Suprapubic skin (tissue), 4 donors: ENCODE measurements at regions not wholly inside any gene's neighbourhood (a gene's known extent, or its start where the extent isn't known, plus 50 kb on each side); places are given as distances from the start of the nearest gene placed in this dataset.

ENCODE experiments used
- DNase-seq, 2 donors: peaks; one replicate each; pipeline ENCODE4 v3.0.0-alpha.2; 2019; ENCODE audit warnings: low spot score in 2 of 2
- H3K27ac ChIP-seq: fragments of 200-600 bp; sonication (generic); one replicate; pipeline ENCODE4 v1.5.1; 2019
- H3K27me3 ChIP-seq: fragments of 200-600 bp; sonication (generic); one replicate; pipeline ENCODE4 v1.5.1; 2019
- H3K36me3 ChIP-seq: fragments of 200-600 bp; sonication (generic); one replicate; pipeline ENCODE4 v1.5.1; 2019
- H3K4me1 ChIP-seq: fragments of 200-600 bp; sonication (generic); one replicate; pipeline ENCODE4 v1.5.1; 2019
- H3K4me3 ChIP-seq: fragments of 200-600 bp; sonication (generic); one replicate; pipeline ENCODE4 v1.5.1; 2019; ENCODE audit warnings: mild to moderate bottlenecking
- H3K9me3 ChIP-seq: fragments of 200-600 bp; sonication (generic); one replicate; pipeline ENCODE4 v1.5.1; 2019
- CTCF ChIP-seq, 2 donors: fragments of 200-600 bp in 1 of 2; fragments of 450-650 bp in 1 of 2; sonication (generic) in 1 of 2; IDR thresholded peaks; one replicate each; pipeline ENCODE4 v1.5.1; 2016 to 2019; ENCODE audit warnings: antibody characterized with exemption in 2 of 2, mild to moderate bottlenecking in 1 of 2, moderate library complexity in 1 of 2
- EP300 ChIP-seq: sonication (generic); formaldehyde crosslinking; IDR thresholded peaks from one replicate; pipeline ENCODE4 v1.6.1; 2017; ENCODE audit warnings: antibody characterized with exemption
- POLR2A ChIP-seq, 2 donors: fragments of 450-650 bp; IDR thresholded peaks; one replicate each; pipeline ENCODE4 v1.6.1; 2017; ENCODE audit warnings: antibody characterized with exemption in 2 of 2, mild to moderate bottlenecking in 2 of 2, moderate library complexity in 2 of 2
- POLR2AphosphoS5 ChIP-seq, 3 donors: sonication (generic); formaldehyde crosslinking; IDR thresholded peaks; one replicate each; pipeline ENCODE4 v1.6.1; 2017; ENCODE audit warnings: antibody characterized with exemption in 3 of 3
- WGBS: methylation state at CpG from one replicate; pipeline ENCODE4 v1.1.5; 2018; 5-methylcytosine and 5-hydroxymethylcytosine counted together

- TF ChIP-seq EP300 (no peak), POLR2A (IDR thresholded peaks at IDR 0.05) (no peak), POLR2AphosphoS5 (IDR thresholded peaks at IDR 0.05) (no peak), CTCF (IDR thresholded peaks at IDR 0.05) (no peak)
- Histone ChIP-seq H3K27me3 (no peaks in the 10 kb centered on the region), H3K4me1 (no peaks in the 10 kb centered on the region), H3K9me3 (no peaks in the 10 kb centered on the region), H3K27ac (no peak overlapping the region), H3K36me3 (no peaks in the 10 kb centered on the region), H3K4me3 (no peak overlapping the region)
- no peak for DNase-seq
Measured at GRCh38 chr14:26810631-26811030, 212.8 kb upstream of the NOVA1 start.

- Histone ChIP-seq H3K9me3 (no peaks in the 10 kb centered on the region), H3K27me3 (no peaks in the 10 kb centered on the region), H3K36me3 (no peaks in the 10 kb centered on the region), H3K27ac (no peak overlapping the region), H3K4me1 (no peaks in the 10 kb centered on the region), H3K4me3 (no peak overlapping the region)
- TF ChIP-seq POLR2A (IDR thresholded peaks at IDR 0.05) (no peak), POLR2AphosphoS5 (IDR thresholded peaks at IDR 0.05) (no peak)
- DNase-seq, result no peak
- WGBS, result 81% methylated on average over 3 of the region's 3 CpGs
Measured at GRCh38 chr14:26811756-26812305, 214.0 kb upstream of the NOVA1 start.

GRCh38 chr14:26820138-26820537 is 222.3 kb upstream of the NOVA1 start:
- H3K27ac ChIP-seq, result no peak overlapping the region
- TF ChIP-seq POLR2AphosphoS5 (IDR thresholded peaks at IDR 0.05) (no peak), CTCF (IDR thresholded peaks at IDR 0.05) (no peak), EP300 (no peak), POLR2A (IDR thresholded peaks at IDR 0.05) (no peak)
- DNase-seq, result no peak
- H3K4me1 ChIP-seq, result no peaks in the 10 kb centered on the region
- 88% methylated on average over 1 of the region's 1 CpG for WGBS
- no peaks in the 10 kb centered on the region for H3K36me3 ChIP-seq
- H3K4me3 ChIP-seq, result no peak overlapping the region
- H3K27me3 ChIP-seq, result no peaks in the 10 kb centered on the region
- no peaks in the 10 kb centered on the region for H3K9me3 ChIP-seq

- TF ChIP-seq CTCF (IDR thresholded peaks at IDR 0.05), result no peak
- TF ChIP-seq EP300, result no peak
- TF ChIP-seq POLR2A (IDR thresholded peaks at IDR 0.05), result no peak
- no peak for TF ChIP-seq POLR2AphosphoS5 (IDR thresholded peaks at IDR 0.05)
- no peak for DNase-seq
- Histone ChIP-seq H3K9me3 (no peaks in the 10 kb centered on the region), H3K4me3 (no peak overlapping the region), H3K36me3 (no peaks in the 10 kb centered on the region), H3K27me3 (no peaks in the 10 kb centered on the region), H3K4me1 (no peaks in the 10 kb centered on the region), H3K27ac (no peak overlapping the region)
- WGBS, result 68% methylated on average over 4 of the region's 4 CpGs
Measured at GRCh38 chr14:26820572-26820971, 222.7 kb upstream of the NOVA1 start.

- no peak for DNase-seq
- no peaks in the 10 kb centered on the region for H3K4me1 ChIP-seq
- no peaks in the 10 kb centered on the region for H3K27me3 ChIP-seq
- TF ChIP-seq CTCF (IDR thresholded peaks at IDR 0.05) (no peak), POLR2A (IDR thresholded peaks at IDR 0.05) (no peak), EP300 (no peak), POLR2AphosphoS5 (IDR thresholded peaks at IDR 0.05) (no peak)
- H3K36me3 ChIP-seq, result no peaks in the 10 kb centered on the region
- no peak overlapping the region for H3K4me3 ChIP-seq
- WGBS, result 89% methylated on average over 4 of the region's 4 CpGs
- H3K27ac ChIP-seq, result no peak overlapping the region
- H3K9me3 ChIP-seq, result no peaks in the 10 kb centered on the region
Measured at GRCh38 chr14:26828741-26829140, 230.9 kb upstream of the NOVA1 start.

GRCh38 chr14:26833621-26834176 is 235.9 kb upstream of the NOVA1 start:
- Histone ChIP-seq H3K4me3 (no peak overlapping the region), H3K9me3 (no peaks in the 10 kb centered on the region), H3K27ac (no peak overlapping the region), H3K4me1 (no peaks in the 10 kb centered on the region), H3K27me3 (no peaks in the 10 kb centered on the region), H3K36me3 (no peaks in the 10 kb centered on the region)
- TF ChIP-seq CTCF (IDR thresholded peaks at IDR 0.05), result no peak
- TF ChIP-seq POLR2AphosphoS5 (IDR thresholded peaks at IDR 0.05), result no peak
- TF ChIP-seq EP300, result no peak
- TF ChIP-seq POLR2A (IDR thresholded peaks at IDR 0.05), result no peak
- no peak for DNase-seq
